T-helper 1 cell (primary cell): ENCODE measurements at regions not wholly inside any gene's neighbourhood (a gene's known extent, or its start where the extent isn't known, plus 50 kb on each side); places are given as distances from the start of the nearest gene placed in this dataset.
A peak's percentile ranks its signal among the peaks of the same experiment; 100 is the strongest.

Experiments used
- DNase-seq, 5 donors: peaks; one replicate each; pipeline ENCODE4 v3.0.0-alpha.2; 2012 to 2020

DNA sequence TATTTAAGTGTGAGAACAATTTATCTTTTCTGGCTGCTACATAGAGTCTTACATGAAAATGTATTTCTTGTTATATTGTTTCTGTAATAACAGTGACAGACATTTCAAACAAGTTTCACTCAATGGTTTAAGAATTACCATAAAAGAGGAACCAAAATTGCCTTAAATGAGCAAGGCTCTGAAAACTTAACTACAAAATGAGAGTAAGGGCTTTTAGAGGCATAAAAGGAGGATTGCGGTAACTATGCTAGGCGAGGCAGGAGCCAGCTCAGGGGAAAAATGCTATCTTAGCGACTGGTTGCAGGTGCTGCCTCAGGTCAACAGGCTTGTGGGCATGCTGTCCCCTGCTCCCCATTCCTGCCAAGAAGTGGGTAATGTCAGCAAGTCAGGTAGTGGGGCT, 81.7 kb upstream of the MSI2 start:
- no peak for DNase-seq

DNA sequence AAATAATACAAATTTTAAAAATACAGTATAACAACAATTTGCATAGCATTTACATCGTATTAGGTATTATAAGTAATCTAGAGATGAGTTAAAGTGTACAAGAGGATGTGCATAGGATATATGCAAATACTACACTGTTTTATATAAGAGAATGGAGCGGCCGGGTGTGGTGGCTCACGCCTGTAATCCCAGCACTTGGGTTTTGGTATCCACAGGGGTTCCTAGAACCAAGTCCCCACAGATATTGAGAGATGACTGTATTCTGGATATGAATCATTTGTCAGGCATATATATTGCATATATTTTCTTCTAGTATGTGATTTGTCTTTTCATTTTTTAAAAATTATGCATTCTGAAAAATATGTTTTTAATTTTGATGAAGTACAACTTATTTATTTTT, 77.5 kb upstream of the MSI2 start:
- peak in 1 of 5 donors; percentile 7 for DNase-seq

DNA sequence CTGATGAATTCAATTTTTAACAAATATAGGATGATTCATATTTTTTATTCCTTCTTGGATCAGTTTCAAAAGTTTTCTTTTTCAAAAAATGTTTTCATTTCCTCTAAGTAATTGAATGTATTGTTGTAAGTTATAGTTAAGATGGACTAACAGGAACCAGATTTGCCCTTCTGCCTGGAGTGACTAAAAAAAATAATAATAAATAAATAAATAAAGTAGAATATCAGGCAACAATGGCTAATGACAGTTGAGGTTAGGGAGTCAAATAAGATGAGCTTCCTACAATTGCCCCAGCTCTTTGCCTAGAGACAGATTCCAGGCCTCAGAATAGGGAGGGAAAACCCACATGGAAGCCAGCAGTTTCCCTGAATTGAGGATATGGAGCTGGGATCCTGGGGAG, 73.7 kb upstream of the MSI2 start:
- no peak for DNase-seq

DNA sequence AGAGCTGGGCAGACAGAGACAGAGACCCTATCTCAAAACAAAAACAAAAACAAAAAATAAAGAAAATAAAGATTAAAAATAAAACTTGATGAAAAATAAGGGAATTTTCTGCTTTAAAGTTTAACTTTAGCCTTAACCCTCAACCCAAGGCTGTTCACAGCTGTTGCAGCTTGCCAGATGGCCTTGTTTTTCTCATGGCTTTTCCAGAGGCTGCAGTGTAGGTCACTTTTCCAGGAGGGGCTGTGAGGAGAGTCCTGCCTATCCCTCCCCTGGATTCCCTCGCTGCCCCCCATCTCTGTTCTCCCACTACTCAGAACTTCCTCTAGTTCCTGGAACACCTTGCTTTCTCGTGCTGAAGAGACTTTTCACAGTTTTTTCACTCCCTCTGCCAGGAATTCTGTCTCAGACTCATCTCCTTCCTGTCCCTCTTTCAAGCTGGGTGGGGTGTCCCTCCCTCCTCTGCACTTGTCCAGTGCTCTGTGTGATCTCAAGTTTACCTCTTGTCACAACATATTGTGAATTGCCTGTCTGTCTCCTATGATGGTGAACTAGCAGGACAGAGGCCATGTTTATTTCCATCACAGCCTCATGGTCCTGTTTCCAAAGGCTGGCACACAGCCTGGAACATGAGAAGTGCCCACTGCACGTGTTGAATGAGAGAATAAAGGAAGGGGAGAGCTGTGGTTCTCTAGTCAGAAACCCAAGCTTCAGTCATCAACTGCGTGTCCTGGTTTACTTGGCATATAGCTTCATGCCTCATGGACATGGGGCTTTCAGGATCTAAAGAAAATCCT, 69.9 kb upstream of the MSI2 start:
- no peak for DNase-seq

DNA sequence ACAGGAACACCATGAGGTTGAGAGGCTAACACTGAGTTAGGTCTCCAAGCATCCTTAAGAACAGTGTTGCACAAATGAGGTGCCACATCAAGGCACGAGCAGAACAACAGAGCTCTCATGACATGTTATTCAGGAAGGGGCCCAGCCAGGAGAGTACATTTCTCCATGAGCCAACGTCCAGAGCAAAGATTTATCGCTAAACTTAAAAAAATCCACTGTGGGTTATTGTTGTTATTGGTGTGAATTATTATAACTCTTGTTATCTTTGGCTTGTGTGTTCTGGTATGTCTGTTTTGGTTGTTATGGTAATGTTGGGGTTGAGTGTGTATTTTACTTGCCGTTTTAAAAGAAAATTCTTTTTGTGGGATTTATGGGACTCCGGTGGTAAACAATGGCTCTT, 68.9 kb upstream of the MSI2 start:
- no peak for DNase-seq

DNA sequence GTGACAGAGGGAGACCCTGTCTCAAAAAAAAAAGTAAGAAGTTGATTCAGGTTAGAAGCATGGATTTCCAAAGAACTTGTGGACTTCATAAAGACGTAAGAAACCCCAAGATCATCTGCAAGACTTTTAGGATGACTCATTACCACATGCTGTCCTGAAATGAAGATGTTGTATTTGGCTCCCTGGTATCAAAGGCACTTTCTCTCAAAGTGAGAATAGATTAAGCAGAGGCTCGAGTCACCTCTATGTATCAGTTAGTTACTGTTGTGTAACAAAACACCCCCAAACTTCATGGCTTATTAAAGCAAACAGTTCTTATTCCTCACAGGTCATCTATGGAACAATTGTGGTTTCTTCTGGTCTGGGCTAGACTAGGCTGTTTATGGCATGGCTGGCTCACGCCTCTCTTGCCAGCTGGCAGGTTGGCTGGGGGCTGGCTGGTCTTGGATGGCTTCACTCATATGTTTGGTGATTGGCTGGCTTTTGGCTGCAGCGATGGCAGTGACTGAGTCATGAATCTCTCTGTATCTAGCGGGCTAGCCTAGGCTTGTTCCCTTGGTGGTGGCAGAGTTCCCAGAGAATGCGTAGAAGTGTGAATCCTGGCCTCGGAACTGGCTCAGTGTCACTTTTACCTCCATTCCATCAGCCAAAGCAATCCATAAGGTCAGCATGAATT, 60.4 kb upstream of the MSI2 start:
- peak in 1 of 5 donors; percentile 3 for DNase-seq

DNA sequence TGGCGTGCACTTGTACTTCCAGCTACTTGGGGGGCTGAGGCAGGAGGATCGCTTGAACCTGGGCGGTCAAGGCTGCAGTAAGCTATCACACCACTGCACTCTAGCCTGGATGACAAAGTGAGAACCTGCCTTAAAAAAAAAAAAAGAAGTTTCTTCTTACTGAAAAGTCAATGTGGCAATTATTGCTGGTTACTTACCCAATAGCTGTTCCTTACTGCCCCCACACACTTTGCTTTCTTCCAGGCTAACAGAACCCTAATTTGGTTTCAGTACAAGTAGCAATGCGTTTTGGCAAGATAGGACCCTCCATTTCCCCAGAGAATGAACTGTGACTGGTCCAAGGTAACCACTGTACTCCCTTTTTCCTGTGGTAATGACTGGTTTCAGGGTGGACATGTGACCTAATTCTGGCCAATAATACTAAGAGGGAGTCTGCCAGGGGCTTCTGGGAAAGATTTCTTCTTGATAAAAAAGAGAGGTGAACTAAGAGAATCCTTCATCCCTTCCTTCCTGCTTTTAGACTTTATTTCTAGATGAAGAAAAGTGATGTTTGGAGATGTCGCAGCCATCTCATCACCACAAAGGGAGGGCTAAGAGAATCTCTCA, 58.8 kb upstream of the MSI2 start:
- no peak for DNase-seq

DNA sequence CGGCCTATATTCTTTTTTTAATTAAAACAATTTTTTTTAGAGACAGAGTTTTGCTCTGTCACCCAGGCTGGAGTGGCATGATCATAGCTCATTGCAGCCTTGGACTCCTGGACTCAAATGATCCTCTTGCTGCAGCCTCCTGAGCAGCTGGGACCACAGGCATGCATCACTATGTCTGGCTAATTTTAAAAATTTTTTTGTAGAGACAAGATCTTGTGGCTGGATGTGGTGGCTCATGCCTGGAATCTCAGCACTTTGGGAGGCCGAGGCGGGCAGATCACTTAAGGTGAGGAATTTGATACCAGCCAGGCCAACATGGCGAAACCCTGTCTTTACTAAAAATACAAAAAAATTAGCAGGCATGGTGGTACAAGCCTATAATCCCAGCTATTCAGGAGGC, 54.8 kb upstream of the MSI2 start:
- no peak for DNase-seq

DNA sequence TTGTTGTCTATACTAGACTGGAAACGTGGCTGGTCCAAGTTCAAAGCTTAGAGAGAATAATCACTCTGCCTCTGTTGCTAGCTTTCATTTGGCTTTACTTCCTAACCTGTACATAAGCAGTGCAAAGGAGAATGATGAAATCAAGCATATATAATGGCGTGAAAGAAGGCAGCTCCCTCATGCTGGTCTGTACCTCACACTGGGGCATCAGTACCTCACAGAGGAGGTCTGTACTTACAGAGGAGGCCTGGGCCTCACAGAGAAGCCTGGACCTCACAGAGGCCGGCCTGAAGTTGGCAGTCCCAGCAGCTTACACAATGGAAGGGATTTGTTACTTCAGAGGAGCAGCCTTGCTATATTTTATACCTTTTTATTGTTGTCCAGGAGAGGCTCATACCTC, 53.3 kb upstream of the MSI2 start:
- no peak for DNase-seq
